ENCODE measurements at regions not wholly inside any gene's neighbourhood (a gene's known extent, or its start where the extent isn't known, plus 50 kb on each side); places are given as distances from the start of the nearest gene placed in this dataset.

DNA sequence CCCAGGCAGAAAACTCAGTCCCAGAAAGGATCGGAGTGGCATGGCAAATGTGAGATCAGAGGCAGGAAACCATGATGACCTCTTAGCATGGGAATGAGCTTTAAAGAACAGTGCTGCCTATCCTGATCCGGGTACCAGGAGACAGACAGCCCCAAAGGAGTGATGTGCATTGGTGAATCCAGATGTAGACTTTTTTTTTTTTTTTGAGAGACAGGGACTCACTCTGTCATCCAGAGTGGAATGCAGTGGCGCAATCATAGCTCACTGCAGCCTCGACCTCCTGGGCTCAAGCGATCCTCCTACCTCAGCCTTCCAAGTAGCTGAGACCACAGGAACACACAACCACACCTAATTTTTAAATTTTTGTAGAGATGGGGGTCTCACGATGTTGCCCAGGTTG, 122.7 kb downstream of the VAPA start:
- TF ChIP-seq SETDB1 (IDR thresholded peaks at IDR 0.05; ENCODE audit: insufficient read length, low read length) (no peak), ZNF549 (tag by site-specific recombination; IDR thresholded peaks at IDR 0.05) (no peak), HOXC10 (CRISPR knock-in tag; IDR thresholded peaks at IDR 0.05) (no peak), YY1 (tag by site-specific recombination; IDR thresholded peaks at IDR 0.05) (no peak), ZNF768 (tag by site-specific recombination; IDR thresholded peaks at IDR 0.05) (no peak), ZNF132 (tag by site-specific recombination; IDR thresholded peaks at IDR 0.05; ENCODE audit: borderline replicate concordance) (no peak), ZNF747 (tag by site-specific recombination; IDR thresholded peaks at IDR 0.05) (no peak), BCL11A (tag by site-specific recombination; IDR thresholded peaks at IDR 0.05; ENCODE audit: low read depth) (no peak), ZFP37 (tag by site-specific recombination; IDR thresholded peaks at IDR 0.05) (no peak)
- TF ChIP-seq, protein P1, sequence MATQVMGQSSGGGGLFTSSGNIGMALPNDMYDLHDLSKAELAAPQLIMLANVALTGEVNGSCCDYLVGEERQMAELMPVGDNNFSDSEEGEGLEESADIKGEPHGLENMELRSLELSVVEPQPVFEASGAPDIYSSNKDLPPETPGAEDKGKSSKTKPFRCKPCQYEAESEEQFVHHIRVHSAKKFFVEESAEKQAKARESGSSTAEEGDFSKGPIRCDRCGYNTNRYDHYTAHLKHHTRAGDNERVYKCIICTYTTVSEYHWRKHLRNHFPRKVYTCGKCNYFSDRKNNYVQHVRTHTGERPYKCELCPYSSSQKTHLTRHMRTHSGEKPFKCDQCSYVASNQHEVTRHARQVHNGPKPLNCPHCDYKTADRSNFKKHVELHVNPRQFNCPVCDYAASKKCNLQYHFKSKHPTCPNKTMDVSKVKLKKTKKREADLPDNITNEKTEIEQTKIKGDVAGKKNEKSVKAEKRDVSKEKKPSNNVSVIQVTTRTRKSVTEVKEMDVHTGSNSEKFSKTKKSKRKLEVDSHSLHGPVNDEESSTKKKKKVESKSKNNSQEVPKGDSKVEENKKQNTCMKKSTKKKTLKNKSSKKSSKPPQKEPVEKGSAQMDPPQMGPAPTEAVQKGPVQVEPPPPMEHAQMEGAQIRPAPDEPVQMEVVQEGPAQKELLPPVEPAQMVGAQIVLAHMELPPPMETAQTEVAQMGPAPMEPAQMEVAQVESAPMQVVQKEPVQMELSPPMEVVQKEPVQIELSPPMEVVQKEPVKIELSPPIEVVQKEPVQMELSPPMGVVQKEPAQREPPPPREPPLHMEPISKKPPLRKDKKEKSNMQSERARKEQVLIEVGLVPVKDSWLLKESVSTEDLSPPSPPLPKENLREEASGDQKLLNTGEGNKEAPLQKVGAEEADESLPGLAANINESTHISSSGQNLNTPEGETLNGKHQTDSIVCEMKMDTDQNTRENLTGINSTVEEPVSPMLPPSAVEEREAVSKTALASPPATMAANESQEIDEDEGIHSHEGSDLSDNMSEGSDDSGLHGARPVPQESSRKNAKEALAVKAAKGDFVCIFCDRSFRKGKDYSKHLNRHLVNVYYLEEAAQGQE (tag by site-specific recombination; IDR thresholded peaks at IDR 0.05), result no peak
- TF ChIP-seq, protein P2, sequence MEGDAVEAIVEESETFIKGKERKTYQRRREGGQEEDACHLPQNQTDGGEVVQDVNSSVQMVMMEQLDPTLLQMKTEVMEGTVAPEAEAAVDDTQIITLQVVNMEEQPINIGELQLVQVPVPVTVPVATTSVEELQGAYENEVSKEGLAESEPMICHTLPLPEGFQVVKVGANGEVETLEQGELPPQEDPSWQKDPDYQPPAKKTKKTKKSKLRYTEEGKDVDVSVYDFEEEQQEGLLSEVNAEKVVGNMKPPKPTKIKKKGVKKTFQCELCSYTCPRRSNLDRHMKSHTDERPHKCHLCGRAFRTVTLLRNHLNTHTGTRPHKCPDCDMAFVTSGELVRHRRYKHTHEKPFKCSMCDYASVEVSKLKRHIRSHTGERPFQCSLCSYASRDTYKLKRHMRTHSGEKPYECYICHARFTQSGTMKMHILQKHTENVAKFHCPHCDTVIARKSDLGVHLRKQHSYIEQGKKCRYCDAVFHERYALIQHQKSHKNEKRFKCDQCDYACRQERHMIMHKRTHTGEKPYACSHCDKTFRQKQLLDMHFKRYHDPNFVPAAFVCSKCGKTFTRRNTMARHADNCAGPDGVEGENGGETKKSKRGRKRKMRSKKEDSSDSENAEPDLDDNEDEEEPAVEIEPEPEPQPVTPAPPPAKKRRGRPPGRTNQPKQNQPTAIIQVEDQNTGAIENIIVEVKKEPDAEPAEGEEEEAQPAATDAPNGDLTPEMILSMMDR (tag by site-specific recombination; IDR thresholded peaks at IDR 0.05), result no peak
- TF ChIP-seq, protein P3, sequence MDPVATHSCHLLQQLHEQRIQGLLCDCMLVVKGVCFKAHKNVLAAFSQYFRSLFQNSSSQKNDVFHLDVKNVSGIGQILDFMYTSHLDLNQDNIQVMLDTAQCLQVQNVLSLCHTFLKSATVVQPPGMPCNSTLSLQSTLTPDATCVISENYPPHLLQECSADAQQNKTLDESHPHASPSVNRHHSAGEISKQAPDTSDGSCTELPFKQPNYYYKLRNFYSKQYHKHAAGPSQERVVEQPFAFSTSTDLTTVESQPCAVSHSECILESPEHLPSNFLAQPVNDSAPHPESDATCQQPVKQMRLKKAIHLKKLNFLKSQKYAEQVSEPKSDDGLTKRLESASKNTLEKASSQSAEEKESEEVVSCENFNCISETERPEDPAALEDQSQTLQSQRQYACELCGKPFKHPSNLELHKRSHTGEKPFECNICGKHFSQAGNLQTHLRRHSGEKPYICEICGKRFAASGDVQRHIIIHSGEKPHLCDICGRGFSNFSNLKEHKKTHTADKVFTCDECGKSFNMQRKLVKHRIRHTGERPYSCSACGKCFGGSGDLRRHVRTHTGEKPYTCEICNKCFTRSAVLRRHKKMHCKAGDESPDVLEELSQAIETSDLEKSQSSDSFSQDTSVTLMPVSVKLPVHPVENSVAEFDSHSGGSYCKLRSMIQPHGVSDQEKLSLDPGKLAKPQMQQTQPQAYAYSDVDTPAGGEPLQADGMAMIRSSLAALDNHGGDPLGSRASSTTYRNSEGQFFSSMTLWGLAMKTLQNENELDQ (tag by site-specific recombination; IDR thresholded peaks at IDR 0.05; ENCODE audit: low read depth), result no peak
- TF ChIP-seq, protein P4, sequence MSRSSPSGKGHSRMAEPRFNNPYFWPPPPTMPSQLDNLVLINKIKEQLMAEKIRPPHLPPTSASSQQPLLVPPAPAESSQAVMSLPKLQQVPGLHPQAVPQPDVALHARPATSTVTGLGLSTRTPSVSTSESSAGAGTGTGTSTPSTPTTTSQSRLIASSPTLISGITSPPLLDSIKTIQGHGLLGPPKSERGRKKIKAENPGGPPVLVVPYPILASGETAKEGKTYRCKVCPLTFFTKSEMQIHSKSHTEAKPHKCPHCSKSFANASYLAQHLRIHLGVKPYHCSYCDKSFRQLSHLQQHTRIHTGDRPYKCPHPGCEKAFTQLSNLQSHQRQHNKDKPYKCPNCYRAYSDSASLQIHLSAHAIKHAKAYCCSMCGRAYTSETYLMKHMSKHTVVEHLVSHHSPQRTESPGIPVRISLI (tag by site-specific recombination; IDR thresholded peaks at IDR 0.05), result no peak
